ENCODE measurements at regions not wholly inside any gene's neighbourhood (a gene's known extent, or its start where the extent isn't known, plus 50 kb on each side); places are given as distances from the start of the nearest gene placed in this dataset.

DNA sequence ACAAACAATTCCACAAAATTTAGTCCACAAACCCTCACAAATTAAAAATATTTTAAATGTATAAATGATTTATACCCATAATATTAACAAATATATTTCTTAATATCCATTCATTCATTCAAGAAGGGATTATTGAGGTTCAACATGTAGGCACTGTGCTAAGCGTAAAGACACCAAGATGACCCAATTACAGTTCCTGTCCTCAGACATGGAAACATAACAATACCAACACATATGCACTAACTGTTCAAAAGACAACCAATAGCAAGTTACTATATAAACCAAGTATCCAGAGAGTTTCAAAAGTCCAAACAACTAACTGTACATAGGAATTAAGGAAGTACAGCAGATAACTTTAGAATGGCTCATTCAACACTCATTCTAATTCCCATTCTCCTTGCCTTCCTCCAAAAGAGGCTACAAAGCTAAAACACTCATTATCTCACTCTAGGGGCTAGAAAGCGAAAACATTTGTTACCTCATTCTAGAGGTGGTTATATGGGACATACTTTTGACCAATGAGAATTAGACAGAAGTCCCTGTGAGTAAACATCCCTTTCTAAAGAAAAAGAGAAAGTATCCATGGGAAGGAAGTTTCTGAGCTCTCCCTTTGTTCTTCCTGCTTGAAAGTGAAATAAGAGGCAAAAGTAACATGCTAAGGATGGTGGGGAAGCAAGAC lies 292.4 kb downstream of the ZEB2 start:
- TF ChIP-seq CTCF (IDR thresholded peaks at IDR 0.05): no peak
- no peak for TF ChIP-seq POLR2A (IDR thresholded peaks at IDR 0.05)

Measured in Peyer's patch (tissue), 4 donors.